Right forelimb (tissue), 1 donor: ENCODE measurements at regions not wholly inside any gene's neighbourhood (a gene's known extent, or its start where the extent isn't known, plus 50 kb on each side); places are given as distances from the start of the nearest gene placed in this dataset.

Source experiments
- DNase-seq: peaks from one replicate; pipeline ENCODE4 v3.0.0-alpha.2; 2018

GRCh38 chr2:38202713-38203445 lies 126.9 kb upstream of the CYP1B1 start:
- DNase-seq, result no peak

GRCh38 chr2:38201784-38202183 lies 125.8 kb upstream of the CYP1B1 start:
- DNase-seq, result no peak

GRCh38 chr2:38200598-38200997 lies 124.6 kb upstream of the CYP1B1 start:
- DNase-seq, result no peak

GRCh38 chr2:38199127-38199526 lies 123.2 kb upstream of the CYP1B1 start:
- no peak for DNase-seq

GRCh38 chr2:38194751-38195150 lies 118.8 kb upstream of the CYP1B1 start:
- no peak for DNase-seq

- no peak for DNase-seq
Measured at GRCh38 chr2:38192976-38193375, 117.0 kb upstream of the CYP1B1 start.

GRCh38 chr2:38192046-38192445 lies 116.1 kb upstream of the CYP1B1 start:
- no peak for DNase-seq

GRCh38 chr2:38191516-38191915 lies 115.6 kb upstream of the CYP1B1 start:
- DNase-seq, result no peak

GRCh38 chr2:38190542-38191218 lies 114.7 kb upstream of the CYP1B1 start:
- DNase-seq, result no peak

GRCh38 chr2:38187541-38188011 lies 111.6 kb upstream of the CYP1B1 start:
- no peak for DNase-seq

- no peak for DNase-seq
Measured at GRCh38 chr2:38185012-38185491, 109.1 kb upstream of the CYP1B1 start.

GRCh38 chr2:38182492-38183003 lies 106.6 kb upstream of the CYP1B1 start:
- DNase-seq, result no peak

GRCh38 chr2:38181806-38182491 lies 106.0 kb upstream of the CYP1B1 start:
- no peak for DNase-seq

- DNase-seq, result no peak
Measured at GRCh38 chr2:38180754-38181153, 104.8 kb upstream of the CYP1B1 start.

- no peak for DNase-seq
Measured at GRCh38 chr2:38178556-38179419, 102.8 kb upstream of the CYP1B1 start.

GRCh38 chr2:38178119-38178518 lies 102.2 kb upstream of the CYP1B1 start:
- DNase-seq, result no peak

GRCh38 chr2:38176619-38177021 lies 100.7 kb upstream of the CYP1B1 start:
- DNase-seq, result no peak

GRCh38 chr2:38174646-38175423 lies 98.9 kb upstream of the CYP1B1 start:
- DNase-seq, result no peak

- DNase-seq, result no peak
Measured at GRCh38 chr2:38174131-38174530, 98.2 kb upstream of the CYP1B1 start.

- no peak for DNase-seq
Measured at GRCh38 chr2:38173683-38174082, 97.7 kb upstream of the CYP1B1 start.

GRCh38 chr2:38171208-38171855 lies 95.4 kb upstream of the CYP1B1 start:
- no peak for DNase-seq
